ENCODE measurements at regions not wholly inside any gene's neighbourhood (a gene's known extent, or its start where the extent isn't known, plus 50 kb on each side); places are given as distances from the start of the nearest gene placed in this dataset.

DNA sequence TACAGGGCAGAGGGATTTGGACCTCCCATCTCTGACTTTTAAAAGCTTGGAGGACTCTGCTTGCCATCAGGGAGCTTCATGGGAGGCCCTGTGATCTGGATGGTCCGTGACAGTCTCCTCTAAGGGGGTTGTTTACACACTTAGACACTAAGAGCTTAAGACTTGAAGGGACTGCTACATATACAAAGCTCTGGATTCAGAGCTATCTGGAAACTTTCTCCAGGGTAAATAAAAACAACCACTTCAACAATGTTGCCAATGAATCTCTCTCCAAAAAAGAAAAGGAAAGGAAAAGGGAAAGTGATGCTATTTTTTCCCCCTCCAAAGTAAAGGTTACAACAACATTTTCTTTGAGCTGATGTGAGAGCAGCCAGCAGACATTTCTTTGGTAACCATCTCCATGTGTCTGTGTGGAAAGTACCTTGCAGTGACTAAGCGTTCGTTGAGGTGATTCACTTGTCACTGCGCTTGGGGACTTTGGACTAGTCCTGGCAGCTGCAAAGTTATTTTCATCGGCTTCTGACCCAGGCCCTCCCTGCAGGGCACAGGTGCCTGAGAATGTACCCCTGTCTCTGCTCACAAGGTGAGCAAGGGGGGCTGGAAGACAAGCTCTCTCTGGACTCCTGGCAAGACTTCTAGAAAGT, 262.1 kb upstream of the KLF4 start:
- TF ChIP-seq BHLHE40 (IDR thresholded peaks at IDR 0.05; ENCODE audit: low read depth, low read length) (no peak), RCOR1 (IDR thresholded peaks at IDR 0.05; ENCODE audit: insufficient replicate concordance, low read length) (no peak), POLR2A (IDR thresholded peaks at IDR 0.05; ENCODE audit: low read depth, low read length) (no peak), RAD21 (IDR thresholded peaks at IDR 0.05; ENCODE audit: low read length) (no peak)
- TF ChIP-seq, protein P1, sequence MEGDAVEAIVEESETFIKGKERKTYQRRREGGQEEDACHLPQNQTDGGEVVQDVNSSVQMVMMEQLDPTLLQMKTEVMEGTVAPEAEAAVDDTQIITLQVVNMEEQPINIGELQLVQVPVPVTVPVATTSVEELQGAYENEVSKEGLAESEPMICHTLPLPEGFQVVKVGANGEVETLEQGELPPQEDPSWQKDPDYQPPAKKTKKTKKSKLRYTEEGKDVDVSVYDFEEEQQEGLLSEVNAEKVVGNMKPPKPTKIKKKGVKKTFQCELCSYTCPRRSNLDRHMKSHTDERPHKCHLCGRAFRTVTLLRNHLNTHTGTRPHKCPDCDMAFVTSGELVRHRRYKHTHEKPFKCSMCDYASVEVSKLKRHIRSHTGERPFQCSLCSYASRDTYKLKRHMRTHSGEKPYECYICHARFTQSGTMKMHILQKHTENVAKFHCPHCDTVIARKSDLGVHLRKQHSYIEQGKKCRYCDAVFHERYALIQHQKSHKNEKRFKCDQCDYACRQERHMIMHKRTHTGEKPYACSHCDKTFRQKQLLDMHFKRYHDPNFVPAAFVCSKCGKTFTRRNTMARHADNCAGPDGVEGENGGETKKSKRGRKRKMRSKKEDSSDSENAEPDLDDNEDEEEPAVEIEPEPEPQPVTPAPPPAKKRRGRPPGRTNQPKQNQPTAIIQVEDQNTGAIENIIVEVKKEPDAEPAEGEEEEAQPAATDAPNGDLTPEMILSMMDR (conservative IDR thresholded peaks at IDR 0.05; ENCODE audit: low read depth, low read length), result no peak
- TF ChIP-seq, protein P2, sequence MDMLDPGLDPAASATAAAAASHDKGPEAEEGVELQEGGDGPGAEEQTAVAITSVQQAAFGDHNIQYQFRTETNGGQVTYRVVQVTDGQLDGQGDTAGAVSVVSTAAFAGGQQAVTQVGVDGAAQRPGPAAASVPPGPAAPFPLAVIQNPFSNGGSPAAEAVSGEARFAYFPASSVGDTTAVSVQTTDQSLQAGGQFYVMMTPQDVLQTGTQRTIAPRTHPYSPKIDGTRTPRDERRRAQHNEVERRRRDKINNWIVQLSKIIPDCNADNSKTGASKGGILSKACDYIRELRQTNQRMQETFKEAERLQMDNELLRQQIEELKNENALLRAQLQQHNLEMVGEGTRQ (IDR thresholded peaks at IDR 0.05; ENCODE audit: low read depth, low read length), result no peak
